Endodermal cell (in vitro differentiated cells): ENCODE measurements at regions not wholly inside any gene's neighbourhood (a gene's known extent, or its start where the extent isn't known, plus 50 kb on each side); places are given as distances from the start of the nearest gene placed in this dataset.

Experiments
- DNase-seq: peaks from one replicate; pipeline ENCODE4 v3.0.0-alpha.2; 2017
- H3K27ac ChIP-seq: 2 replicates; pipeline ENCODE4 v1.5.1; 2013; ENCODE audit warnings: mild to moderate bottlenecking, low read depth, low read length, moderate library complexity
- H3K27me3 ChIP-seq: 2 replicates; pipeline ENCODE4 v1.6.1; 2013; ENCODE audit warnings: mild to moderate bottlenecking, low read length, moderate library complexity; ENCODE audit not compliant: insufficient read depth, control insufficient read depth, poor library complexity, severe bottlenecking
- H3K36me3 ChIP-seq: 2 replicates; pipeline ENCODE4 v1.7.0; 2013; ENCODE audit warnings: mild to moderate bottlenecking, low read length, moderate library complexity; ENCODE audit not compliant: control insufficient read depth, insufficient read depth
- H3K4me1 ChIP-seq: one replicate; pipeline ENCODE4 v1.7.0; 2013; ENCODE audit warnings: low read length; ENCODE audit not compliant: control insufficient read depth, insufficient read depth
- H3K4me3 ChIP-seq: 2 replicates; pipeline ENCODE4 v1.5.1; 2013; ENCODE audit warnings: mild to moderate bottlenecking, low read length, moderate library complexity
- H3K9ac ChIP-seq: 2 replicates; pipeline ENCODE4 v1.6.1; 2013; ENCODE audit warnings: mild to moderate bottlenecking, low read length, moderate library complexity; ENCODE audit not compliant: poor library complexity, severe bottlenecking; ENCODE audit errors: extremely low read depth
- H3K9me3 ChIP-seq: 2 replicates; pipeline ENCODE4 v1.6.1; 2013; ENCODE audit warnings: mild to moderate bottlenecking, low read length, moderate library complexity; ENCODE audit not compliant: control insufficient read depth
- H3K27ac Mint-ChIP-seq: 2 replicates; pipeline ENCODE4 v1.8.0; 2020; ENCODE audit warnings: mixed read lengths
- H3K27me3 Mint-ChIP-seq: 2 replicates; pipeline ENCODE4 v1.8.0; 2021; ENCODE audit warnings: mild to moderate bottlenecking, mixed read lengths; ENCODE audit not compliant: insufficient read depth
- H3K36me3 Mint-ChIP-seq: 2 replicates; pipeline ENCODE4 v1.8.0; 2020; ENCODE audit warnings: low read depth, mixed read lengths
- H3K4me1 Mint-ChIP-seq: 2 replicates; pipeline ENCODE4 v1.8.0; 2020; ENCODE audit warnings: mixed read lengths
- H3K4me3 Mint-ChIP-seq: 2 replicates; pipeline ENCODE4 v1.8.0; 2020; ENCODE audit warnings: mild to moderate bottlenecking, moderate library complexity, mixed read lengths
- H3K9me3 Mint-ChIP-seq: 2 replicates; pipeline ENCODE4 v1.8.0; 2020; ENCODE audit warnings: mild to moderate bottlenecking, mixed read lengths
- WGBS, 2 experiments: methylation state at CpG; one replicate each; pipeline versions ENCODE4 v1.1.5 to v1.1.7; 2013; ENCODE audit warnings: missing lambda C conversion rate in 2 of 2, mixed read lengths in 1 of 2; ENCODE audit not compliant: insufficient coverage in 1 of 2, insufficient read length in 1 of 2; 5-methylcytosine and 5-hydroxymethylcytosine counted together
- TF ChIP-seq, protein P1 (sequence below): fragments of 200-600 bp; sonication (generic); conservative IDR thresholded peaks from 2 replicates; pipeline ENCODE4 v1.5.0; 2021; ENCODE audit warnings: antibody characterized with exemption, mild to moderate bottlenecking

- H3K27ac Mint-ChIP-seq, result no peak overlapping the region
- peaks cover 3% of the 10 kb centered on the region for H3K36me3 Mint-ChIP-seq
- no peak overlapping the region for H3K9ac ChIP-seq
- H3K27ac ChIP-seq, result no peak overlapping the region
- peaks cover 13% of the 10 kb centered on the region for H3K9me3 Mint-ChIP-seq
- no peaks in the 10 kb centered on the region for H3K27me3 Mint-ChIP-seq
- H3K9me3 ChIP-seq, result peaks cover 22% of the 10 kb centered on the region
- WGBS, 2 experiments, result 63 to 70% methylated on average over 2 of the region's 2 CpGs
- H3K4me1 Mint-ChIP-seq, result peaks cover 13% of the 10 kb centered on the region
- H3K27me3 ChIP-seq, result no peaks in the 10 kb centered on the region
- H3K4me3 ChIP-seq, result no peak overlapping the region
- H3K36me3 ChIP-seq, result no peaks in the 10 kb centered on the region
- TF ChIP-seq, protein P1, sequence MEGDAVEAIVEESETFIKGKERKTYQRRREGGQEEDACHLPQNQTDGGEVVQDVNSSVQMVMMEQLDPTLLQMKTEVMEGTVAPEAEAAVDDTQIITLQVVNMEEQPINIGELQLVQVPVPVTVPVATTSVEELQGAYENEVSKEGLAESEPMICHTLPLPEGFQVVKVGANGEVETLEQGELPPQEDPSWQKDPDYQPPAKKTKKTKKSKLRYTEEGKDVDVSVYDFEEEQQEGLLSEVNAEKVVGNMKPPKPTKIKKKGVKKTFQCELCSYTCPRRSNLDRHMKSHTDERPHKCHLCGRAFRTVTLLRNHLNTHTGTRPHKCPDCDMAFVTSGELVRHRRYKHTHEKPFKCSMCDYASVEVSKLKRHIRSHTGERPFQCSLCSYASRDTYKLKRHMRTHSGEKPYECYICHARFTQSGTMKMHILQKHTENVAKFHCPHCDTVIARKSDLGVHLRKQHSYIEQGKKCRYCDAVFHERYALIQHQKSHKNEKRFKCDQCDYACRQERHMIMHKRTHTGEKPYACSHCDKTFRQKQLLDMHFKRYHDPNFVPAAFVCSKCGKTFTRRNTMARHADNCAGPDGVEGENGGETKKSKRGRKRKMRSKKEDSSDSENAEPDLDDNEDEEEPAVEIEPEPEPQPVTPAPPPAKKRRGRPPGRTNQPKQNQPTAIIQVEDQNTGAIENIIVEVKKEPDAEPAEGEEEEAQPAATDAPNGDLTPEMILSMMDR, result no peak
- no peak for DNase-seq
- no peaks in the 10 kb centered on the region for H3K4me1 ChIP-seq
- H3K4me3 Mint-ChIP-seq, result no peak overlapping the region
These were observed 488.0 kb upstream of the ATXN8OS start for GRCh38 chr13:69619651-69620050.

DNA sequence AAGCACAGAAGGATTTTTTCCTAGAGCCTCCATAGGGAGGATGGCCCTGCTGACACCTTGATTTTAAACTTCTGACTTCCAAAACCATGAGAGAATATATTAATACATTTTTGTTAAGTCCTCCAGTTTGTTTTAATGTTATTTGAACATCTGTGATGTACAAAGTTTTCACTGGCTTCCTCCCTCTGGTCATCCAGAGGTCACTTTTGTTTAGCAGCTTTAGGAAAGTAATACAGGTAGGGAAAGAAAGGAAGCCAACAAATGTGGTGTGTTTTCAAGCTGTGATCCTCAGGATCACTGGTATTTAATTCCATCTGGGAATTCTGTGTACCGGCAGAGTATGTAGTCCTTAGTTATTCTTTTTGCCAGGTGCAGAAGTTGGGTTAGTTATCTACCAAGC, 488.8 kb upstream of the ATXN8OS start:
- H3K4me1 Mint-ChIP-seq, result peaks cover 13% of the 10 kb centered on the region
- TF ChIP-seq, protein P1, result no peak

DNA sequence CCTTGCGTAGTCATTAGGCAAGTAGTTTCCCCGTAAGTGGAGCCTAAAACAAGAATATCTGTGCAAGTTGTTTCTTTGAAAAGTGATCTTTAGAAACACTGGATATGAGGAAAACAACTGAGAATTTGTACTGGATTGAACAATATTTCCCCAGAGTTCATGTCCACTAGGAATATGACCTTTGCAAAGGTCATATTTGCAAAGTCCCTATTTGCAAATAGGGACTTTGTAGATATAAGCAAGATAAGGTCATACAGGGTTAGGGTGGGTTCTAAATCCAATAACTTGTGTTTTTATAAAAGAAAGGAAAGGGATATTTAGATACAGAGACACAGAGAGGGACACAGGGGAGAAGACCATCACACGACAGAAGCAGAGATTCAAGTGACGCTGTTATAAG, 489.2 kb upstream of the ATXN8OS start:
- H3K27ac ChIP-seq, result no peak overlapping the region
- no peak overlapping the region for H3K4me3 ChIP-seq
- DNase-seq, result no peak
- no peaks in the 10 kb centered on the region for H3K36me3 ChIP-seq
- H3K27me3 Mint-ChIP-seq, result no peaks in the 10 kb centered on the region
- H3K4me3 Mint-ChIP-seq, result no peak overlapping the region
- H3K4me1 ChIP-seq, result no peaks in the 10 kb centered on the region
- H3K9me3 Mint-ChIP-seq, result peaks cover 13% of the 10 kb centered on the region
- no peak overlapping the region for H3K27ac Mint-ChIP-seq
- WGBS, 2 experiments, result 94 to 95% methylated on average over 2 to 4 of the region's 4 CpGs
- H3K36me3 Mint-ChIP-seq, result peaks cover under 1% of the 10 kb centered on the region
- H3K4me1 Mint-ChIP-seq, result peaks cover 13% of the 10 kb centered on the region
- peaks cover 14% of the 10 kb centered on the region for H3K9me3 ChIP-seq
- H3K9ac ChIP-seq, result no peak overlapping the region
- TF ChIP-seq, protein P1, result no peak
- no peaks in the 10 kb centered on the region for H3K27me3 ChIP-seq

More for the DNA sequence above, 488.8 kb upstream of the ATXN8OS start:
- Mint-ChIP-seq H3K27me3 (no peaks in the 10 kb centered on the region), H3K4me3 (no peak overlapping the region), H3K27ac (no peak overlapping the region), H3K36me3 (peaks cover 3% of the 10 kb centered on the region), H3K9me3 (peaks cover 15% of the 10 kb centered on the region)
- no peak overlapping the region for H3K9ac ChIP-seq
- H3K9me3 ChIP-seq, result peaks cover 18% of the 10 kb centered on the region
- no peaks in the 10 kb centered on the region for H3K36me3 ChIP-seq
- H3K4me1 ChIP-seq, result no peaks in the 10 kb centered on the region
- H3K27me3 ChIP-seq, result no peaks in the 10 kb centered on the region
- no peak overlapping the region for H3K4me3 ChIP-seq
- no peak overlapping the region for H3K27ac ChIP-seq
- 91% methylated on average over 1 of the region's 1 CpG; no CpG with 5 or more reads in 1 of the 2 experiments for WGBS, 2 experiments
- no peak for DNase-seq
